SK-N-SH (cell line): ENCODE measurements at regions not wholly inside any gene's neighbourhood (a gene's known extent, or its start where the extent isn't known, plus 50 kb on each side); places are given as distances from the start of the nearest gene placed in this dataset.

Experiments used
- CTCF ChIA-PET: fragments of 300-600, 350-600 bp; formaldehyde crosslinking; extraction: SDS; loops from one replicate; lab custom pipeline; 2021; lab: Yijun Ruan, JAX
- POLR2A ChIA-PET: fragments of 350-600 bp; sonication (Branson Sonifier 250); formaldehyde crosslinking; extraction: SDS; loops from one replicate; lab custom pipeline; 2020; ENCODE audit warnings: antibody characterized with exemption, inconsistent platforms; lab: Yijun Ruan, JAX
- DNase-seq: peaks from one replicate; pipeline ENCODE4 v3.0.0; 2012
- H2AFZ ChIP-seq: fragments of 200-600 bp; sonication (generic); 2 replicates; pipeline ENCODE4 v1.8.1; 2016; ENCODE audit warnings: antibody characterized with exemption, mild to moderate bottlenecking, low read depth
- H3F3A ChIP-seq: fragments of 200-600 bp; sonication (generic); replicated peaks from 2 replicates; pipeline ENCODE3; 2016; ENCODE audit warnings: antibody characterized with exemption, mild to moderate bottlenecking; ENCODE audit not compliant: insufficient read depth
- H3K27ac ChIP-seq, 2 experiments: fragments of 200-500 bp in 1 of 2; fragments of 200-600 bp in 1 of 2; sonication (Bioruptor generic) in 1 of 2; sonication (generic), shearing (Covaris generic) in 1 of 2; 2 replicates each; pipeline versions ENCODE4 v1.5.1 to v1.6.1; 2014 to 2016; ENCODE audit warnings: low read depth in 2 of 2, inconsistent platforms in 1 of 2, low read length in 1 of 2, mild to moderate bottlenecking in 1 of 2, mixed read lengths in 1 of 2
- H3K27me3 ChIP-seq: fragments of 200-600 bp; sonication (generic), shearing (Covaris generic); 2 replicates; pipeline ENCODE4 v1.6.1; 2016; ENCODE audit warnings: mixed run types; ENCODE audit not compliant: insufficient read depth
- H3K36me3 ChIP-seq, 2 experiments: fragments of 200-500 bp in 1 of 2; fragments of 200-600 bp in 1 of 2; sonication (Bioruptor generic) in 1 of 2; sonication (generic) in 1 of 2; replicated peaks in 1 of 2; 2 replicates each; pipeline versions ENCODE3 to v1.5.1; 2014 to 2016; ENCODE audit warnings: low read length in 1 of 2, mild to moderate bottlenecking in 1 of 2; ENCODE audit not compliant: insufficient read depth in 2 of 2, control insufficient read depth in 1 of 2
- H3K4me1 ChIP-seq, 2 experiments: fragments of 200-500 bp in 1 of 2; fragments of 200-600 bp in 1 of 2; sonication (Bioruptor generic) in 1 of 2; sonication (generic), shearing (Covaris generic) in 1 of 2; 2 replicates each; pipeline versions ENCODE4 v1.5.1 to v1.6.1; 2014 to 2016; ENCODE audit warnings: low read depth in 1 of 2, low read length in 1 of 2, mixed run types in 1 of 2; ENCODE audit not compliant: insufficient read depth in 2 of 2, control insufficient read depth in 1 of 2
- H3K4me2 ChIP-seq: fragments of 200-600 bp; sonication (generic), shearing (Covaris generic); 2 replicates; pipeline ENCODE4 v1.6.1; 2017; ENCODE audit warnings: mixed run types
- H3K4me3 ChIP-seq, 2 experiments: fragments of 200-500 bp in 1 of 2; fragments of 200-600 bp in 1 of 2; sonication (Bioruptor generic) in 1 of 2; sonication (generic), shearing (Covaris generic) in 1 of 2; 2 replicates each; pipeline versions ENCODE4 v1.5.1 to v1.8.1; 2014 to 2016; ENCODE audit warnings: low read depth in 2 of 2, inconsistent platforms in 1 of 2, low read length in 1 of 2, mild to moderate bottlenecking in 1 of 2, mixed read lengths in 1 of 2, moderate library complexity in 1 of 2
- H3K79me2 ChIP-seq: fragments of 200-600 bp; sonication (generic); 2 replicates; pipeline ENCODE4 v1.8.1; 2017; ENCODE audit warnings: mild to moderate bottlenecking; ENCODE audit not compliant: insufficient read depth
- H3K9ac ChIP-seq: fragments of 200-600 bp; sonication (generic); 2 replicates; pipeline ENCODE4 v1.6.1; 2017; ENCODE audit warnings: mixed run types
- H3K9me2 ChIP-seq: fragments of 200-600 bp; sonication (generic); 2 replicates; pipeline ENCODE4 v1.6.1; 2017; ENCODE audit warnings: mixed run types
- H3K9me3 ChIP-seq: fragments of 200-600 bp; sonication (generic); 2 replicates; pipeline ENCODE4 v1.6.1; 2017; ENCODE audit warnings: mixed run types, mild to moderate bottlenecking, moderate library complexity
- H4K20me1 ChIP-seq: fragments of 200-600 bp; sonication (generic); 2 replicates; pipeline ENCODE4 v1.6.1; 2017; ENCODE audit warnings: mild to moderate bottlenecking, mixed run types; ENCODE audit not compliant: insufficient read depth
- CHD2 ChIP-seq: fragments of 150-350 bp; IDR thresholded peaks from 2 replicates; pipeline ENCODE4 v1.6.1; 2018; ENCODE audit warnings: low read length; ENCODE audit not compliant: partially characterized antibody
- ELF1 ChIP-seq: IDR thresholded peaks from 2 replicates; pipeline ENCODE4 v1.4.0; 2012
- EZH2phosphoT487 ChIP-seq: fragments of 200-600 bp; sonication (generic); IDR thresholded peaks from 2 replicates; pipeline ENCODE4 v1.6.1; 2017; ENCODE audit warnings: low read depth, mixed run types, mild to moderate bottlenecking, antibody characterized with exemption, moderate library complexity, borderline replicate concordance
- FOSL2 ChIP-seq: IDR thresholded peaks from 2 replicates; pipeline ENCODE4 v1.4.0; 2012; ENCODE audit warnings: low read depth, mild to moderate bottlenecking, moderate library complexity, borderline replicate concordance
- GATA2 ChIP-seq: sonication (generic); formaldehyde crosslinking; IDR thresholded peaks from 2 replicates; pipeline ENCODE4 v1.5.0; 2020; ENCODE audit warnings: mild to moderate bottlenecking, missing genetic modification reagents
- MEF2A ChIP-seq: IDR thresholded peaks from 2 replicates; pipeline ENCODE4 v1.4.0; 2012; ENCODE audit warnings: low read depth, borderline replicate concordance
- MXI1 ChIP-seq: IDR thresholded peaks from 2 replicates; pipeline ENCODE4 v1.6.1; 2012; ENCODE audit warnings: mild to moderate bottlenecking, low read depth, low read length, improper control_type of control experiment
- NRF1 ChIP-seq: IDR thresholded peaks from 2 replicates; pipeline ENCODE4 v1.6.1; 2012; ENCODE audit warnings: low read depth, mild to moderate bottlenecking, low read length
- RAD21 ChIP-seq: IDR thresholded peaks from 2 replicates; pipeline ENCODE4 v1.6.1; 2012; ENCODE audit warnings: mild to moderate bottlenecking, low read length
- RCOR1 ChIP-seq: fragments of 150-350 bp; IDR thresholded peaks from 2 replicates; pipeline ENCODE4 v1.6.1; 2017; ENCODE audit warnings: antibody characterized with exemption, low read length
- RXRA ChIP-seq: IDR thresholded peaks from 2 replicates; pipeline ENCODE4 v1.4.0; 2012; ENCODE audit warnings: low read depth, mild to moderate bottlenecking, borderline replicate concordance
- SMC3 ChIP-seq: IDR thresholded peaks from 2 replicates; pipeline ENCODE4 v1.6.1; 2012; ENCODE audit warnings: low read depth, low read length, improper control_type of control experiment
- TEAD4 ChIP-seq: IDR thresholded peaks from 2 replicates; pipeline ENCODE4 v1.4.0; 2012; ENCODE audit warnings: mild to moderate bottlenecking, borderline replicate concordance; ENCODE audit not compliant: insufficient read depth
- YY1 ChIP-seq: IDR thresholded peaks from 2 replicates; pipeline ENCODE4 v1.4.0; 2012; ENCODE audit warnings: low read depth, mild to moderate bottlenecking
- WGBS: methylation state at CpG from one replicate; pipeline ENCODE4 v1.1.6; 2017; ENCODE audit warnings: low lambda C conversion rate; 5-methylcytosine and 5-hydroxymethylcytosine counted together
- TF ChIP-seq, protein P1 (sequence below): IDR thresholded peaks from 2 replicates; pipeline ENCODE4 v1.4.0; 2012; ENCODE audit warnings: low read depth
- TF ChIP-seq, protein P2 (sequence below): IDR thresholded peaks from 2 replicates; pipeline ENCODE4 v1.4.0; 2012; ENCODE audit warnings: low read depth, borderline replicate concordance
- TF ChIP-seq, protein P3 (sequence below): IDR thresholded peaks from 2 replicates; pipeline ENCODE4 v1.4.0; 2012; ENCODE audit warnings: low read depth, borderline replicate concordance
- TF ChIP-seq, protein P4 (sequence below): fragments of 150-350 bp; IDR thresholded peaks from 2 replicates; pipeline ENCODE4 v1.6.1; 2016; ENCODE audit warnings: mild to moderate bottlenecking, low read depth, low read length
- TF ChIP-seq, protein P5 (sequence below): IDR thresholded peaks from 2 replicates; pipeline ENCODE4; 2012
- TF ChIP-seq, protein P6 (sequence below): fragments of 200-600 bp; sonication (generic); IDR thresholded peaks from 2 replicates; pipeline ENCODE4 v1.6.1; 2017; ENCODE audit warnings: antibody characterized with exemption, mild to moderate bottlenecking, moderate library complexity

DNA sequence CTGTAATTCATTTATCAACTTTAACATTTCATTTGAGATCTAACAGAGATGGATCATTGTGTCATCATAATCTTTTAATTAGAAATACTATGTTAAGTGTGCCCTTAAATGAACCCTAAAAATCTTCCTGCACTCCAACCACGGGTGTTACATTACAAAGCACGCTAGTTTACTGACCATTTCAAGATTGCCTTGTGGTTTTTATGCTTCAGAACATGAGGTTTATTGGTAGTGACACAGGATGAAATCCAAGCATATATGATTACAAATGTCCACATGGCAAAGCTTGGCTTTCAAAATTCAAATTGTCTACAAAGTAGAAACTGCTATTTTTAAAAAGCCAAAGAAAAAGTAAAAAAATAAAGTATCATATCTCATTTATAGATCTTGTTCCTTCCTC, 190.4 kb upstream of the USP25 start:
- no peak overlapping the region for H3K4me2 ChIP-seq
- POLR2A ChIA-PET = no interaction called here
- no peaks in the 10 kb centered on the region for H3K79me2 ChIP-seq
- H3K9ac ChIP-seq = no peak overlapping the region
- H3K9me3 ChIP-seq = no peaks in the 10 kb centered on the region
- no peaks in the 10 kb centered on the region for H4K20me1 ChIP-seq
- no peaks in the 10 kb centered on the region for H3F3A ChIP-seq
- no peak for DNase-seq
- TF ChIP-seq FOSL2 (no peak), CHD2 (no peak), RAD21 (no peak), NRF1 (no peak), MEF2A (no peak), ELF1 (no peak), EZH2phosphoT487 (no peak), YY1 (no peak)
- TF ChIP-seq, protein P1, sequence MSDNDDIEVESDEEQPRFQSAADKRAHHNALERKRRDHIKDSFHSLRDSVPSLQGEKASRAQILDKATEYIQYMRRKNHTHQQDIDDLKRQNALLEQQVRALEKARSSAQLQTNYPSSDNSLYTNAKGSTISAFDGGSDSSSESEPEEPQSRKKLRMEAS = no peak
- TF ChIP-seq, protein P2, sequence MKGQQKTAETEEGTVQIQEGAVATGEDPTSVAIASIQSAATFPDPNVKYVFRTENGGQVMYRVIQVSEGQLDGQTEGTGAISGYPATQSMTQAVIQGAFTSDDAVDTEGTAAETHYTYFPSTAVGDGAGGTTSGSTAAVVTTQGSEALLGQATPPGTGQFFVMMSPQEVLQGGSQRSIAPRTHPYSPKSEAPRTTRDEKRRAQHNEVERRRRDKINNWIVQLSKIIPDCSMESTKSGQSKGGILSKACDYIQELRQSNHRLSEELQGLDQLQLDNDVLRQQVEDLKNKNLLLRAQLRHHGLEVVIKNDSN = no peak
- TF ChIP-seq, protein P3, sequence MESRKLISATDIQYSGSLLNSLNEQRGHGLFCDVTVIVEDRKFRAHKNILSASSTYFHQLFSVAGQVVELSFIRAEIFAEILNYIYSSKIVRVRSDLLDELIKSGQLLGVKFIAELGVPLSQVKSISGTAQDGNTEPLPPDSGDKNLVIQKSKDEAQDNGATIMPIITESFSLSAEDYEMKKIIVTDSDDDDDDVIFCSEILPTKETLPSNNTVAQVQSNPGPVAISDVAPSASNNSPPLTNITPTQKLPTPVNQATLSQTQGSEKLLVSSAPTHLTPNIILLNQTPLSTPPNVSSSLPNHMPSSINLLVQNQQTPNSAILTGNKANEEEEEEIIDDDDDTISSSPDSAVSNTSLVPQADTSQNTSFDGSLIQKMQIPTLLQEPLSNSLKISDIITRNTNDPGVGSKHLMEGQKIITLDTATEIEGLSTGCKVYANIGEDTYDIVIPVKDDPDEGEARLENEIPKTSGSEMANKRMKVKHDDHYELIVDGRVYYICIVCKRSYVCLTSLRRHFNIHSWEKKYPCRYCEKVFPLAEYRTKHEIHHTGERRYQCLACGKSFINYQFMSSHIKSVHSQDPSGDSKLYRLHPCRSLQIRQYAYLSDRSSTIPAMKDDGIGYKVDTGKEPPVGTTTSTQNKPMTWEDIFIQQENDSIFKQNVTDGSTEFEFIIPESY = no peak
- no peak overlapping the region for H3K4me3 ChIP-seq
- CTCF ChIA-PET = no interaction called here
- H3K4me1 ChIP-seq = no peaks in the 10 kb centered on the region
- no peak overlapping the region for H3K27ac ChIP-seq
- no peaks in the 10 kb centered on the region for H3K27me3 ChIP-seq
- no peaks in the 10 kb centered on the region for H3K9me2 ChIP-seq
- H3K36me3 ChIP-seq = no peaks in the 10 kb centered on the region
- H2AFZ ChIP-seq = no peak overlapping the region
- WGBS = 30% methylated on average over 2 of the region's 2 CpGs

DNA sequence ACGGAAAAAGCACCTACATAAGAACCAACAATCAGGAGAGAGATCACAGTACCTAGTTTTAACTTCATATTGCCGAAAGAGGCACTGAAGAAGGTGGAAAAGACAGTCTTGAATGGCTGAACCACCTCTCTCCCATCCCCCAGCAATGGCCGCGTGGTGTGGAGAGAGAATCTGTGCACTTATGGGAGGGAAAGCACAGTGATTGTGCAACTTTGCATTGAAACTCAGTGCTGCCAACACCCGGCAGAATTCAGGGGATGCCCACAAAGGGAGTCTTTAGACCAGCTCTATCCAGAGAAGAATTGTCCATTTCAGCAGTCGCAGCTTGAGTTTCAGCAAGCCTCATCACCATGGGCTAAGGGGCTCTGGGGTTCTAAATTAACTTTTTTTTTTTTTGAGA, 186.3 kb upstream of the USP25 start:
- Histone ChIP-seq H3K36me3 (no peaks in the 10 kb centered on the region), H3K9me2 (no peaks in the 10 kb centered on the region), H3K27ac (no peak overlapping the region), H3K9me3 (no peaks in the 10 kb centered on the region), H2AFZ (no peak overlapping the region), H3K9ac (no peak overlapping the region), H3K4me1 (no peaks in the 10 kb centered on the region), H3K27me3 (no peaks in the 10 kb centered on the region), H3K79me2 (no peaks in the 10 kb centered on the region), H3F3A (no peaks in the 10 kb centered on the region), H3K4me2 (no peak overlapping the region), H4K20me1 (no peaks in the 10 kb centered on the region), H3K4me3 (no peak overlapping the region)
- ChIA-PET POLR2A (no interaction called here), CTCF (no interaction called here)
- no peak for DNase-seq
- 49% methylated on average over 6 of the region's 6 CpGs for WGBS
- TF ChIP-seq, protein P4, sequence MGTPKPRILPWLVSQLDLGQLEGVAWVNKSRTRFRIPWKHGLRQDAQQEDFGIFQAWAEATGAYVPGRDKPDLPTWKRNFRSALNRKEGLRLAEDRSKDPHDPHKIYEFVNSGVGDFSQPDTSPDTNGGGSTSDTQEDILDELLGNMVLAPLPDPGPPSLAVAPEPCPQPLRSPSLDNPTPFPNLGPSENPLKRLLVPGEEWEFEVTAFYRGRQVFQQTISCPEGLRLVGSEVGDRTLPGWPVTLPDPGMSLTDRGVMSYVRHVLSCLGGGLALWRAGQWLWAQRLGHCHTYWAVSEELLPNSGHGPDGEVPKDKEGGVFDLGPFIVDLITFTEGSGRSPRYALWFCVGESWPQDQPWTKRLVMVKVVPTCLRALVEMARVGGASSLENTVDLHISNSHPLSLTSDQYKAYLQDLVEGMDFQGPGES = no peak
- no peak for TF ChIP-seq RCOR1
- TF ChIP-seq, protein P2 = no peak
- TF ChIP-seq ELF1 = no peak
- no peak for TF ChIP-seq MEF2A
- no peak for TF ChIP-seq NRF1
- TF ChIP-seq, protein P5, sequence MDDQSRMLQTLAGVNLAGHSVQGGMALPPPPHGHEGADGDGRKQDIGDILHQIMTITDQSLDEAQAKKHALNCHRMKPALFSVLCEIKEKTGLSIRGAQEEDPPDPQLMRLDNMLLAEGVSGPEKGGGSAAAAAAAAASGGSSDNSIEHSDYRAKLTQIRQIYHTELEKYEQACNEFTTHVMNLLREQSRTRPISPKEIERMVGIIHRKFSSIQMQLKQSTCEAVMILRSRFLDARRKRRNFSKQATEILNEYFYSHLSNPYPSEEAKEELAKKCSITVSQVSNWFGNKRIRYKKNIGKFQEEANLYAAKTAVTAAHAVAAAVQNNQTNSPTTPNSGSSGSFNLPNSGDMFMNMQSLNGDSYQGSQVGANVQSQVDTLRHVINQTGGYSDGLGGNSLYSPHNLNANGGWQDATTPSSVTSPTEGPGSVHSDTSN = no peak
- TF ChIP-seq TEAD4 = no peak
- no peak for TF ChIP-seq SMC3
- TF ChIP-seq RXRA = no peak
- TF ChIP-seq, protein P6, sequence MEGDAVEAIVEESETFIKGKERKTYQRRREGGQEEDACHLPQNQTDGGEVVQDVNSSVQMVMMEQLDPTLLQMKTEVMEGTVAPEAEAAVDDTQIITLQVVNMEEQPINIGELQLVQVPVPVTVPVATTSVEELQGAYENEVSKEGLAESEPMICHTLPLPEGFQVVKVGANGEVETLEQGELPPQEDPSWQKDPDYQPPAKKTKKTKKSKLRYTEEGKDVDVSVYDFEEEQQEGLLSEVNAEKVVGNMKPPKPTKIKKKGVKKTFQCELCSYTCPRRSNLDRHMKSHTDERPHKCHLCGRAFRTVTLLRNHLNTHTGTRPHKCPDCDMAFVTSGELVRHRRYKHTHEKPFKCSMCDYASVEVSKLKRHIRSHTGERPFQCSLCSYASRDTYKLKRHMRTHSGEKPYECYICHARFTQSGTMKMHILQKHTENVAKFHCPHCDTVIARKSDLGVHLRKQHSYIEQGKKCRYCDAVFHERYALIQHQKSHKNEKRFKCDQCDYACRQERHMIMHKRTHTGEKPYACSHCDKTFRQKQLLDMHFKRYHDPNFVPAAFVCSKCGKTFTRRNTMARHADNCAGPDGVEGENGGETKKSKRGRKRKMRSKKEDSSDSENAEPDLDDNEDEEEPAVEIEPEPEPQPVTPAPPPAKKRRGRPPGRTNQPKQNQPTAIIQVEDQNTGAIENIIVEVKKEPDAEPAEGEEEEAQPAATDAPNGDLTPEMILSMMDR = no peak
- no peak for TF ChIP-seq EZH2phosphoT487
- TF ChIP-seq MXI1 = no peak
- no peak for TF ChIP-seq GATA2 (CRISPR knock-in tag)
